GM10248 (cell line): ENCODE measurements at regions not wholly inside any gene's neighbourhood (a gene's known extent, or its start where the extent isn't known, plus 50 kb on each side); places are given as distances from the start of the nearest gene placed in this dataset.

Experiments
- CTCF ChIA-PET: fragments of 300-600 bp; sonication (Branson Sonifier 250); formaldehyde crosslinking; extraction: SDS; loops from one replicate; lab custom pipeline; 2021; ENCODE audit warnings: antibody characterized with exemption; lab: Yijun Ruan, JAX
- POLR2A ChIA-PET: fragments of 350-650 bp; sonication (Branson Sonifier 250); formaldehyde crosslinking; extraction: SDS; loops from one replicate; lab custom pipeline; 2020; ENCODE audit warnings: antibody characterized with exemption; lab: Yijun Ruan, JAX
- DNase-seq: peaks from one replicate; pipeline ENCODE4 v3.0.0; 2012; ENCODE audit errors: extremely low spot score
- CTCF ChIP-seq: IDR thresholded peaks from 2 replicates; pipeline ENCODE4 v1.5.1; 2012; ENCODE audit warnings: mild to moderate bottlenecking, low read depth; ENCODE audit errors: extremely low read depth, missing control alignments, control extremely low read depth

- DNase-seq = no peak
- POLR2A ChIA-PET = no interaction called here
- CTCF ChIA-PET = interaction anchor here (1.2 to 1.3 kb wide), 2 partner anchors 19 to 28 kb away, joined by 3 read pairs; no protein-coding TSS in a partner anchor
- TF ChIP-seq CTCF = no peak
Observed at GRCh38 chr3:167125612-167126407, 254.3 kb downstream of the ZBBX start.

- no peak for DNase-seq
- POLR2A ChIA-PET = no interaction called here
- CTCF ChIA-PET = no interaction called here
- no peak for TF ChIP-seq CTCF
Observed at GRCh38 chr3:167120828-167121227, 259.3 kb downstream of the ZBBX start.

GRCh38 chr3:167116120-167116922, 263.8 kb downstream of the ZBBX start:
- no peak for TF ChIP-seq CTCF
- ChIA-PET POLR2A (no interaction called here), CTCF (no interaction called here)
- DNase-seq = no peak

- TF ChIP-seq CTCF = no peak
- ChIA-PET POLR2A (no interaction called here), CTCF (interaction anchor here (0.7 to 0.8 kb wide), 2 partner anchors 13 to 58 kb away, joined by 3 to 5 read pairs; no protein-coding TSS in a partner anchor)
- DNase-seq = no peak
Observed at GRCh38 chr3:167115331-167115934, 264.7 kb downstream of the ZBBX start.

GRCh38 chr3:167114619-167115018, 265.5 kb downstream of the ZBBX start:
- DNase-seq = no peak
- TF ChIP-seq CTCF = no peak
- ChIA-PET CTCF (interaction anchor here (0.7 to 0.8 kb wide), 2 partner anchors 12 to 57 kb away, joined by 3 to 5 read pairs; no protein-coding TSS in a partner anchor), POLR2A (no interaction called here)
